HCT116 (cell line): ENCODE measurements at regions not wholly inside any gene's neighbourhood (a gene's known extent, or its start where the extent isn't known, plus 50 kb on each side); places are given as distances from the start of the nearest gene placed in this dataset.

Experiments used
- ATAC-seq: fragments of 200-7000 bp; cut with Tn5 transposase; 2 replicates; pipeline ENCODE4 v1.9.1; 2020; ENCODE audit warnings: mild to moderate bottlenecking, moderate library complexity
- BruUV-seq: library from RNA; stranded (reverse); fragments of 400-500 nt; replicated peaks from 2 replicates; lab custom pipeline; 2021; lab: Mats Ljungman, UMichigan
- CTCF ChIA-PET: fragments of 300-600 bp; sonication (Branson Sonifier 250); formaldehyde crosslinking; loops from one replicate; lab custom pipeline; 2021; ENCODE audit warnings: antibody characterized with exemption; lab: Charles Lee
- POLR2A ChIA-PET: fragments of 300-600, 350-600 bp; sonication (Branson Sonifier 250); formaldehyde crosslinking; loops from one replicate; lab custom pipeline; 2021; ENCODE audit warnings: antibody characterized with exemption; lab: Charles Lee
- RAD21 ChIA-PET, 2 experiments: fragments of 300-600 bp; sonication (Branson Sonifier 250); formaldehyde crosslinking; loops; one replicate each; lab custom pipeline; 2023; ENCODE audit warnings: low total read pairs in 2 of 2; ENCODE audit not compliant: uncharacterized antibody in 2 of 2, unreplicated experiment in 2 of 2, low non-redundant PET in 1 of 2; lab: Charles Lee
- DNase-seq: peaks from one replicate; pipeline ENCODE4 v3.0.0-alpha.2; 2010; ENCODE audit warnings: low read depth, low spot score
- H2AFZ ChIP-seq: fragments of 200-600 bp; shearing (Covaris generic), sonication (generic); 2 replicates; pipeline ENCODE4 v1.6.1; 2017; ENCODE audit warnings: low read depth, mixed run types, mixed read lengths, antibody characterized with exemption, low read length; ENCODE audit not compliant: poor library complexity, severe bottlenecking
- H3K27ac ChIP-seq: 2 replicates; pipeline ENCODE4 v1.5.1; 2012; ENCODE audit warnings: low read depth, low read length
- H3K27me3 ChIP-seq: fragments of 200-600 bp; sonication (generic); 2 replicates; pipeline ENCODE4 v1.6.1; 2016; ENCODE audit warnings: mixed run types, low read length, mixed read lengths; ENCODE audit not compliant: insufficient read depth
- H3K36me3 ChIP-seq, 2 experiments: fragments of 200-500 bp in 1 of 2; fragments of 200-600 bp in 1 of 2; sonication (Bioruptor generic) in 1 of 2; sonication (generic) in 1 of 2; 2 replicates each; pipeline versions ENCODE4 v1.5.1 to v1.6.1; 2014 to 2016; ENCODE audit warnings: low read length in 2 of 2, inconsistent platforms in 1 of 2, mixed read lengths in 1 of 2, mixed run types in 1 of 2; ENCODE audit not compliant: insufficient read depth in 2 of 2, control insufficient read depth in 1 of 2
- H3K4me1 ChIP-seq, 2 experiments: fragments of 200-600 bp in 1 of 2; sonication (generic) in 1 of 2; 2 replicates each; pipeline versions ENCODE4 v1.5.1 to v1.6.1; 2012 to 2017; ENCODE audit warnings: low read length in 2 of 2, inconsistent platforms in 1 of 2, mild to moderate bottlenecking in 1 of 2, mixed read lengths in 1 of 2, mixed run types in 1 of 2, moderate library complexity in 1 of 2; ENCODE audit not compliant: insufficient read depth in 2 of 2, control insufficient read depth in 1 of 2
- H3K4me2 ChIP-seq: fragments of 200-600 bp; sonication (generic); 2 replicates; pipeline ENCODE4 v1.6.1; 2017; ENCODE audit warnings: mixed run types, low read length, mixed read lengths
- H3K4me3 ChIP-seq, 2 experiments: fragments of 200-600 bp in 1 of 2; sonication (generic) in 1 of 2; replicated peaks in 1 of 2; 2 replicates each; pipeline ENCODE4 v1.5.1; 2011 to 2016; ENCODE audit warnings: low read length in 2 of 2, control low read depth in 1 of 2, low read depth in 1 of 2, mild to moderate bottlenecking in 1 of 2, mixed read lengths in 1 of 2, mixed run types in 1 of 2
- H3K79me2 ChIP-seq: fragments of 200-600 bp; sonication (generic); 2 replicates; pipeline ENCODE4 v1.6.1; 2017; ENCODE audit warnings: mild to moderate bottlenecking, mixed run types, low read length, moderate library complexity, mixed read lengths; ENCODE audit not compliant: insufficient read depth
- H3K9ac ChIP-seq: fragments of 200-600 bp; sonication (generic); 2 replicates; pipeline ENCODE4 v1.6.1; 2016; ENCODE audit warnings: low read length, mixed read lengths
- H3K9me2 ChIP-seq: fragments of 200-600 bp; sonication (generic), shearing (Covaris generic); 2 replicates; pipeline ENCODE4 v1.6.1; 2017; ENCODE audit warnings: mixed run types, mild to moderate bottlenecking, moderate library complexity; ENCODE audit not compliant: insufficient read depth
- H3K9me3 ChIP-seq, 2 experiments: fragments of 200-500 bp in 1 of 2; fragments of 200-600 bp in 1 of 2; sonication (Bioruptor generic) in 1 of 2; sonication (generic) in 1 of 2; 2 replicates each; pipeline ENCODE4 v1.6.1; 2014 to 2017; ENCODE audit warnings: low read length in 2 of 2, mixed read lengths in 2 of 2, inconsistent platforms in 1 of 2, low read depth in 1 of 2, mild to moderate bottlenecking in 1 of 2, mixed run types in 1 of 2, moderate library complexity in 1 of 2; ENCODE audit not compliant: control insufficient read depth in 1 of 2, insufficient read depth in 1 of 2
- H4K20me1 ChIP-seq: fragments of 200-600 bp; sonication (generic), shearing (Covaris generic); 2 replicates; pipeline ENCODE4 v1.6.1; 2017; ENCODE audit warnings: mixed run types, mild to moderate bottlenecking, moderate library complexity; ENCODE audit not compliant: insufficient read depth
- ATF3 ChIP-seq: IDR thresholded peaks from 2 replicates; pipeline ENCODE4 v1.6.1; 2012
- CBX3 ChIP-seq: IDR thresholded peaks from 2 replicates; pipeline ENCODE4 v1.6.1; 2012; ENCODE audit warnings: low read depth
- CEBPB ChIP-seq: IDR thresholded peaks from 2 replicates; pipeline ENCODE4 v1.6.1; 2012; ENCODE audit warnings: low read depth
- EGR1 ChIP-seq: IDR thresholded peaks from 2 replicates; pipeline ENCODE4 v1.6.1; 2012; ENCODE audit warnings: low read depth
- ELF1 ChIP-seq: IDR thresholded peaks from 2 replicates; pipeline ENCODE4 v1.6.1; 2012; ENCODE audit warnings: low read depth, borderline replicate concordance
- EZH2 ChIP-seq: fragments of 200-600 bp; sonication (generic); IDR thresholded peaks from 2 replicates; pipeline ENCODE4 v1.6.1; 2017; ENCODE audit warnings: antibody characterized with exemption, mixed run types
- EZH2phosphoT487 ChIP-seq: fragments of 200-600 bp; IDR thresholded peaks from 2 replicates; pipeline ENCODE4 v1.6.1; 2018; ENCODE audit warnings: antibody characterized with exemption, borderline replicate concordance
- FOSL1 ChIP-seq: IDR thresholded peaks from 2 replicates; pipeline ENCODE4 v1.6.1; 2012; ENCODE audit warnings: low read depth
- JUND ChIP-seq: IDR thresholded peaks from 2 replicates; pipeline ENCODE4 v1.6.1; 2012
- MAX ChIP-seq: IDR thresholded peaks from 2 replicates; pipeline ENCODE4 v1.6.1; 2012
- POLR2A ChIP-seq: IDR thresholded peaks from 2 replicates; pipeline ENCODE4 v1.7.0; 2011; ENCODE audit warnings: borderline replicate concordance; ENCODE audit not compliant: insufficient read depth, insufficient read length; ENCODE audit errors: extremely low read depth
- RAD21 ChIP-seq: IDR thresholded peaks from 2 replicates; pipeline ENCODE4 v1.6.1; 2012; ENCODE audit warnings: low read depth, mild to moderate bottlenecking
- SRF ChIP-seq: IDR thresholded peaks from 2 replicates; pipeline ENCODE4 v1.6.1; 2012; ENCODE audit warnings: low read depth
- TCF7L2 ChIP-seq: IDR thresholded peaks from 2 replicates; pipeline ENCODE4 v1.7.0; 2011; ENCODE audit warnings: borderline replicate concordance, inconsistent platforms; ENCODE audit not compliant: insufficient read depth, insufficient read length; ENCODE audit errors: extremely low read depth
- YY1 ChIP-seq: IDR thresholded peaks from 2 replicates; pipeline ENCODE4 v1.6.1; 2011; ENCODE audit warnings: low read length, low read depth, moderate library complexity, mild to moderate bottlenecking; ENCODE audit not compliant: insufficient replicate concordance; ENCODE audit errors: extremely low read depth
- ZBTB33 ChIP-seq: IDR thresholded peaks from 2 replicates; pipeline ENCODE4 v1.6.1; 2011; ENCODE audit warnings: mild to moderate bottlenecking, low read length, moderate library complexity; ENCODE audit not compliant: insufficient replicate concordance; ENCODE audit errors: extremely low read depth
- ZNF274 ChIP-seq: fragments of 200-500 bp; sonication (Bioruptor generic); IDR thresholded peaks from 2 replicates; pipeline ENCODE4 v1.6.1; 2014; ENCODE audit warnings: mild to moderate bottlenecking, low read depth, low read length, inconsistent platforms
- intact Hi-C: fragments of 100-400 bp; cut with micrococcal nuclease; formaldehyde crosslinking; loops from 2 replicates; pipeline ENCODE4 v1.10.0; 2022
- TF ChIP-seq, protein P1 (sequence below), 3 experiments: fragments of 200-600 bp in 1 of 3; sonication (generic) in 1 of 3; IDR thresholded peaks in 2 of 3; conservative IDR thresholded peaks in 1 of 3; 2 replicates each; pipeline ENCODE4 v1.5.1; 2012 to 2017; ENCODE audit warnings: low read depth in 2 of 3, low read length in 2 of 3, antibody characterized with exemption in 1 of 3, borderline replicate concordance in 1 of 3, control low read depth in 1 of 3, mild to moderate bottlenecking in 1 of 3, mixed read lengths in 1 of 3, mixed run types in 1 of 3, moderate library complexity in 1 of 3; ENCODE audit not compliant: insufficient read depth in 1 of 3

DNA sequence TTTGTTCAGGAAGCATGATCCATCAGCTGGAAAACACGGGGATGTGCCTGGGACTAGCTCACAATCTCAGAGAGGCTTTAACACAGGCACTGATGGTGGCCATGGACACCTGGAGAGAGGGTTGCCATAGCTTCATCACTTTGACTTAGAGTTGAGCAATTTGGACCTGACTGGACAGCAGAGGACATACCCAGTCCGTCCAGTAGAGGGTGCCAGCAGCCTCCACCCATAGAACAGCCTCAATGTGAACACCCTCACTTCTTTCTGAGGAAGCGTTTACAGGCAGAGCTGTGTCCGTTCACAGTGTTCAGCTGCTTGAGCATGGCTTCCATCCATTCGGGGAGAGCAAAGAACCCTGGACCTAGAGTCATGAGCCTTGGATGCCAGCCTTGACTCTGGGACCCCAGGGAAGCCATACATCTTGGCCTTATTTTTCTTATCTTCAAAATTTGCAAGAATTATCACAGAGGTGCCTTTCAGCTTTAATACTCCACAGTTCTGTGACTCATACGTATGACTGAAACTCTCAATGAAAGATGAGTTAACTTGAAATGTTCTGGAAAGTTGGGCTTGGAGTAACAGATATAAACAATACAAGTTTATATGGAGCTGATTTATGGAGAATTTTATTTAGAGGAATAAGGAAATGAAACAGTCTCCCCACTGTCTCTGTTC, 302.9 kb upstream of the PODXL start (continued):
- peak; percentile 63 for TF ChIP-seq CEBPB
- no peak for TF ChIP-seq EZH2phosphoT487
- no peak for TF ChIP-seq POLR2A
- TF ChIP-seq ELF1: no peak
- TF ChIP-seq, all 23 proteins: peak for 5

DNA sequence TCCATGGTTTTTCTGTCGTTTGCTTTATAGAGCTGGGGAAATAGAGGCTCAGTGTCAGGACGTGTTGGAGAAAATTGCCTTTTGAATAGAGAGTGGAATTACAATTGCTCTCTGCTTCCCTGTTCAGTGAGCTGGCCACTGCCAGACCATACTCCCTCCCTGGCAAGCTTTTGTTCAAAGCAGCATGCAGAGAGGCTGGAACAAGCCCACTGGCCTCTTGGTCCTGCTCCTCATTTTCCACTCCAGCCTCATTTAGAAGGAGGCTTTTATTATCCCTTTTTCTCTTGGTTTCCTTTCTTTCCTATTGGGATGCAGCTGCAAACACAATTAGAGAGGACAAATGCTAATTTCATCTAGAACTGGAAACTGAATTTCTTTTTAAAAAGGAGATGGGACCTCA, 302.2 kb upstream of the PODXL start:
- Histone ChIP-seq H3K9me3 (peaks cover 0 to 3% of the 10 kb centered on the region in 2 experiments; a peak in 2 of 4 replicates), H3K27ac (no peak overlapping the region), H3K27me3 (peaks cover 21% of the 10 kb centered on the region), H3K9me2 (no peaks in the 10 kb centered on the region), H3K36me3 (no peaks in the 10 kb centered on the region), H3K79me2 (no peaks in the 10 kb centered on the region), H3K4me2 (no peak overlapping the region), H3K4me1 (peaks cover 0 to 6% of the 10 kb centered on the region in 2 experiments; a peak in 1 of 4 replicates), H3K4me3 (no peak overlapping the region), H2AFZ (no peak overlapping the region), H4K20me1 (no peaks in the 10 kb centered on the region), H3K9ac (no peak overlapping the region)
- ChIA-PET RAD21 (interaction anchor here (1.2 kb wide), 2 partner anchors 170 to 393 kb away, joined by 3 to 4 read pairs; no protein-coding TSS in a partner anchor), POLR2A (no interaction called here), CTCF (interaction anchor here (0.6 to 2.4 kb wide), 19 partner anchors 9 to 722 kb away, joined by 3 to 21 read pairs (median 4); no protein-coding TSS in a partner anchor)
- BruUV-seq: no TSS peak
- TF ChIP-seq JUND (no peak), MAX (no peak), EZH2 (no peak), FOSL1 (no peak), ZNF274 (no peak), CEBPB (no peak), EGR1 (no peak), ZBTB33 (no peak), RAD21 (no peak), ATF3 (no peak), POLR2A (no peak), CBX3 (no peak), SRF (no peak), TCF7L2 (no peak), ELF1 (no peak), YY1 (no peak)
- TF ChIP-seq, protein P1, sequence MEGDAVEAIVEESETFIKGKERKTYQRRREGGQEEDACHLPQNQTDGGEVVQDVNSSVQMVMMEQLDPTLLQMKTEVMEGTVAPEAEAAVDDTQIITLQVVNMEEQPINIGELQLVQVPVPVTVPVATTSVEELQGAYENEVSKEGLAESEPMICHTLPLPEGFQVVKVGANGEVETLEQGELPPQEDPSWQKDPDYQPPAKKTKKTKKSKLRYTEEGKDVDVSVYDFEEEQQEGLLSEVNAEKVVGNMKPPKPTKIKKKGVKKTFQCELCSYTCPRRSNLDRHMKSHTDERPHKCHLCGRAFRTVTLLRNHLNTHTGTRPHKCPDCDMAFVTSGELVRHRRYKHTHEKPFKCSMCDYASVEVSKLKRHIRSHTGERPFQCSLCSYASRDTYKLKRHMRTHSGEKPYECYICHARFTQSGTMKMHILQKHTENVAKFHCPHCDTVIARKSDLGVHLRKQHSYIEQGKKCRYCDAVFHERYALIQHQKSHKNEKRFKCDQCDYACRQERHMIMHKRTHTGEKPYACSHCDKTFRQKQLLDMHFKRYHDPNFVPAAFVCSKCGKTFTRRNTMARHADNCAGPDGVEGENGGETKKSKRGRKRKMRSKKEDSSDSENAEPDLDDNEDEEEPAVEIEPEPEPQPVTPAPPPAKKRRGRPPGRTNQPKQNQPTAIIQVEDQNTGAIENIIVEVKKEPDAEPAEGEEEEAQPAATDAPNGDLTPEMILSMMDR (IDR thresholded peaks at IDR 0.05 in 2 of 3, conservative IDR thresholded peaks at IDR 0.05 in 1 of 3; ENCODE audit: borderline replicate concordance in 1 of 3, insufficient read depth in 1 of 3, low read depth in 2 of 3, low read length in 2 of 3): no peak
- DNase-seq: no peak
- no peak for ATAC-seq
- intact Hi-C loops: loop anchor here (1.0 to 10.0 kb wide), 4 partner anchors 166 to 722 kb away; no protein-coding TSS in a partner anchor
